Bronchial epithelial cell (primary cell): ENCODE measurements at regions not wholly inside any gene's neighbourhood (a gene's known extent, or its start where the extent isn't known, plus 50 kb on each side); places are given as distances from the start of the nearest gene placed in this dataset.
"Not testable (repeated sequence)": the region's sequence is repeated elsewhere in the genome, so short reads cannot be mapped to it uniquely, and the experiment has no call there.

Experiments
- DNase-seq: peaks from one replicate; pipeline ENCODE4 v3.0.0-alpha.2; 2010; ENCODE audit warnings: low read depth
- FAIRE-seq: peaks from 2 replicates; lab custom pipeline; 2011; peaks lifted over from hg19 to GRCh38; lab: Jason Lieb, UNC
- H3K27me3 ChIP-seq: 2 replicates; pipeline ENCODE4 v1.5.1; 2011; ENCODE audit warnings: low read length; ENCODE audit not compliant: control insufficient read depth, insufficient read depth
- H3K36me3 ChIP-seq: 2 replicates; pipeline ENCODE4 v1.5.1; 2011; ENCODE audit warnings: low read length; ENCODE audit not compliant: control insufficient read depth, insufficient read depth
- H3K4me3 ChIP-seq: 2 replicates; pipeline ENCODE4 v1.5.1; 2011; ENCODE audit warnings: mild to moderate bottlenecking, low read depth, low read length, control low read depth
- CTCF ChIP-seq: IDR thresholded peaks from 2 replicates; pipeline ENCODE4 v1.5.1; 2011; ENCODE audit warnings: mild to moderate bottlenecking, moderate library complexity, low read length, control low read depth, inconsistent platforms; ENCODE audit not compliant: insufficient read depth, severe bottlenecking

GRCh38 chr3:3991598-3991997 lies 192.4 kb downstream of the LRRN1 start:
- no peak for TF ChIP-seq CTCF
- FAIRE-seq, result no peak
- Histone ChIP-seq H3K4me3 (no peak overlapping the region), H3K36me3 (no peaks in the 10 kb centered on the region), H3K27me3 (no peaks in the 10 kb centered on the region)
- no peak for DNase-seq

- DNase-seq (no peak), FAIRE-seq (no peak)
- no peak for TF ChIP-seq CTCF
- H3K36me3 ChIP-seq, result no peaks in the 10 kb centered on the region
- no peak overlapping the region for H3K4me3 ChIP-seq
- no peaks in the 10 kb centered on the region for H3K27me3 ChIP-seq
Observed at GRCh38 chr3:3992312-3992874, 193.2 kb downstream of the LRRN1 start.

GRCh38 chr3:3998140-3998922 lies 199.1 kb downstream of the LRRN1 start:
- H3K4me3 ChIP-seq, result no peak overlapping the region
- H3K36me3 ChIP-seq, result no peaks in the 10 kb centered on the region
- DNase-seq (peak; percentile 72), FAIRE-seq (peak; percentile 66)
- peak; percentile 67 for TF ChIP-seq CTCF
- no peaks in the 10 kb centered on the region for H3K27me3 ChIP-seq

- DNase-seq, H3K36me3 ChIP-seq, H3K4me3 ChIP-seq, H3K27me3 ChIP-seq, FAIRE-seq: not testable (repeated sequence)
Observed at GRCh38 chr3:3999340-3999739, 200.1 kb downstream of the LRRN1 start.

GRCh38 chr3:4001976-4002375 lies 202.7 kb downstream of the LRRN1 start:
- FAIRE-seq, result no peak
- no peak for DNase-seq
- Histone ChIP-seq H3K36me3 (no peaks in the 10 kb centered on the region), H3K4me3 (no peak overlapping the region), H3K27me3 (no peaks in the 10 kb centered on the region)
- no peak for TF ChIP-seq CTCF

- no peak overlapping the region for H3K4me3 ChIP-seq
- no peak for DNase-seq
- no peak for TF ChIP-seq CTCF
- no peak for FAIRE-seq
- H3K36me3 ChIP-seq, result no peaks in the 10 kb centered on the region
- H3K27me3 ChIP-seq, result no peaks in the 10 kb centered on the region
Observed at GRCh38 chr3:4006288-4006687, 207.1 kb downstream of the LRRN1 start.
